H1 (cell line): ENCODE measurements at regions not wholly inside any gene's neighbourhood (a gene's known extent, or its start where the extent isn't known, plus 50 kb on each side); places are given as distances from the start of the nearest gene placed in this dataset.

Source experiments
- CTCF ChIA-PET: fragments of 300-600 bp; sonication (Branson Sonifier 250); formaldehyde crosslinking; loops from one replicate; lab custom pipeline; 2021; ENCODE audit not compliant: partially characterized antibody; lab: Charles Lee
- POLR2A ChIA-PET: fragments of 300-600 bp; sonication (Branson Sonifier 250); formaldehyde crosslinking; loops from one replicate; lab custom pipeline; 2021; ENCODE audit warnings: inconsistent platforms; ENCODE audit not compliant: partially characterized antibody; lab: Charles Lee
- DNase-seq, 2 experiments: peaks; one replicate each; pipeline versions ENCODE4 v3.0.0 to v3.0.0-alpha.2; 2010 to 2022; ENCODE audit warnings: low spot score in 2 of 2, low read depth in 1 of 2, mixed read lengths in 1 of 2
- FAIRE-seq: peaks from 2 replicates; lab custom pipeline; 2011; peaks lifted over from hg19 to GRCh38; lab: Jason Lieb, UNC
- H2AFZ ChIP-seq: 2 replicates; pipeline ENCODE4 v1.8.1; 2012; ENCODE audit warnings: low read length, inconsistent platforms
- H2AK5ac ChIP-seq: 2 replicates; pipeline ENCODE4 v1.6.1; 2013; ENCODE audit warnings: low read depth, low read length
- H2BK120ac ChIP-seq: replicated peaks from 2 replicates; pipeline ENCODE3; 2013; ENCODE audit warnings: low read depth, low read length, inconsistent platforms
- H2BK12ac ChIP-seq: 2 replicates; pipeline ENCODE4 v1.6.1; 2013; ENCODE audit warnings: low read depth, low read length
- H2BK15ac ChIP-seq: 2 replicates; pipeline ENCODE4 v1.6.1; 2013; ENCODE audit warnings: low read length
- H2BK20ac ChIP-seq: 2 replicates; pipeline ENCODE4 v1.6.1; 2013; ENCODE audit warnings: low read length
- H2BK5ac ChIP-seq: 2 replicates; pipeline ENCODE4 v1.6.1; 2013; ENCODE audit warnings: low read depth, low read length
- H3K14ac ChIP-seq: 2 replicates; pipeline ENCODE4 v1.6.1; 2013; ENCODE audit warnings: inconsistent platforms; ENCODE audit not compliant: insufficient read length
- H3K18ac ChIP-seq: 2 replicates; pipeline ENCODE4 v1.6.1; 2013; ENCODE audit warnings: low read length; ENCODE audit errors: extremely low read depth
- H3K23ac ChIP-seq: 2 replicates; pipeline ENCODE4 v1.6.1; 2013; ENCODE audit warnings: inconsistent platforms; ENCODE audit not compliant: insufficient read length
- H3K23me2 ChIP-seq: 2 replicates; pipeline ENCODE4 v1.6.1; 2013; ENCODE audit warnings: low read depth, low read length
- H3K27ac ChIP-seq: 2 replicates; pipeline ENCODE4 v1.6.1; 2011; ENCODE audit warnings: low read depth, low read length, inconsistent platforms
- H3K27me3 ChIP-seq, 4 experiments: replicated peaks in 1 of 4; 1 replicate in 1 of 4; 2 replicates in 3 of 4; pipeline versions ENCODE4 v1.6.1 to v1.8.1; 2011 to 2013; ENCODE audit warnings: low read length in 3 of 4, mild to moderate bottlenecking in 3 of 4, inconsistent platforms in 2 of 4, mixed read lengths in 2 of 4, moderate library complexity in 1 of 4; ENCODE audit not compliant: control insufficient read depth in 3 of 4, insufficient read depth in 3 of 4; ENCODE audit errors: extremely low read depth in 1 of 4
- H3K36me3 ChIP-seq, 4 experiments: 2 replicates each; pipeline versions ENCODE4 v1.6.1 to v1.8.1; 2011 to 2013; ENCODE audit warnings: mild to moderate bottlenecking in 4 of 4, low read length in 3 of 4, moderate library complexity in 2 of 4, control low read depth in 1 of 4, inconsistent platforms in 1 of 4; ENCODE audit not compliant: insufficient read depth in 4 of 4, control insufficient read depth in 2 of 4
- H3K4ac ChIP-seq: replicated peaks from 2 replicates; pipeline ENCODE3; 2013; ENCODE audit warnings: low read length, low read depth, mixed read lengths, inconsistent platforms; ENCODE audit not compliant: insufficient read length
- H3K4me1 ChIP-seq, 4 experiments: replicated peaks in 1 of 4; 1 replicate in 1 of 4; 2 replicates in 3 of 4; pipeline versions ENCODE4 v1.6.1 to v1.8.1; 2011 to 2013; ENCODE audit warnings: low read length in 3 of 4, inconsistent platforms in 2 of 4, mixed read lengths in 1 of 4; ENCODE audit not compliant: insufficient read depth in 4 of 4, control insufficient read depth in 3 of 4
- H3K4me2 ChIP-seq, 2 experiments: 2 replicates each; pipeline versions ENCODE4 v1.6.1 to v1.8.1; 2011 to 2013; ENCODE audit warnings: low read depth in 2 of 2, low read length in 2 of 2, control low read depth in 1 of 2, inconsistent platforms in 1 of 2, mild to moderate bottlenecking in 1 of 2; ENCODE audit not compliant: insufficient read depth in 1 of 2
- H3K4me3 ChIP-seq, 4 experiments: fragments of 200-600, 300-600 bp in 1 of 4; sonication (generic), shearing (Covaris generic), sonication (Bioruptor Twin) in 1 of 4; 2 replicates each; pipeline versions ENCODE4 v1.5.1 to v1.8.1; 2011 to 2016; ENCODE audit warnings: low read length in 4 of 4, low read depth in 3 of 4, control low read depth in 2 of 4, inconsistent platforms in 2 of 4, mild to moderate bottlenecking in 2 of 4, mixed read lengths in 1 of 4, moderate library complexity in 1 of 4; ENCODE audit not compliant: insufficient read depth in 2 of 4; ENCODE audit errors: extremely low read depth in 1 of 4
- H3K56ac ChIP-seq: replicated peaks from 2 replicates; pipeline ENCODE3; 2013; ENCODE audit warnings: low read depth, mild to moderate bottlenecking, mixed read lengths, low read length, inconsistent platforms; ENCODE audit not compliant: insufficient read length
- H3K79me1 ChIP-seq: 2 replicates; pipeline ENCODE4 v1.6.1; 2013; ENCODE audit warnings: low read depth, low read length, control low read depth
- H3K79me2 ChIP-seq, 2 experiments: 2 replicates each; pipeline versions ENCODE4 v1.6.1 to v1.8.1; 2012 to 2013; ENCODE audit warnings: low read length in 2 of 2, mild to moderate bottlenecking in 2 of 2, inconsistent platforms in 1 of 2; ENCODE audit not compliant: insufficient read depth in 2 of 2, control insufficient read depth in 1 of 2
- H3K9ac ChIP-seq, 4 experiments: replicated peaks in 1 of 4; 1 replicate in 1 of 4; 2 replicates in 3 of 4; pipeline versions ENCODE4 v1.6.1 to v1.8.1; 2011 to 2013; ENCODE audit warnings: low read depth in 3 of 4, low read length in 3 of 4, control low read depth in 2 of 4, mild to moderate bottlenecking in 2 of 4, moderate library complexity in 2 of 4, inconsistent platforms in 1 of 4; ENCODE audit errors: extremely low read depth in 1 of 4
- H3K9me3 ChIP-seq, 2 experiments: 2 replicates each; pipeline versions ENCODE4 v1.6.1 to v1.8.1; 2012 to 2013; ENCODE audit warnings: mild to moderate bottlenecking in 2 of 2, moderate library complexity in 2 of 2, control low read depth in 1 of 2, inconsistent platforms in 1 of 2, low read depth in 1 of 2, low read length in 1 of 2, mixed read lengths in 1 of 2; ENCODE audit not compliant: insufficient read depth in 2 of 2
- H4K20me1 ChIP-seq, 2 experiments: replicated peaks in 1 of 2; 2 replicates each; pipeline versions ENCODE3 to v1.8.1; 2011 to 2013; ENCODE audit warnings: inconsistent platforms in 2 of 2, low read length in 2 of 2, mild to moderate bottlenecking in 1 of 2; ENCODE audit not compliant: insufficient read depth in 2 of 2, control insufficient read depth in 1 of 2
- H4K5ac ChIP-seq: 2 replicates; pipeline ENCODE4 v1.6.1; 2013; ENCODE audit warnings: low read length, low read depth, mixed read lengths, inconsistent platforms; ENCODE audit not compliant: insufficient read length
- H4K8ac ChIP-seq: 2 replicates; pipeline ENCODE4 v1.8.0; 2013; ENCODE audit warnings: mild to moderate bottlenecking, moderate library complexity, low read length, inconsistent platforms; ENCODE audit not compliant: insufficient read depth; ENCODE audit errors: extremely low read depth
- H4K91ac ChIP-seq: replicated peaks from 2 replicates; pipeline ENCODE3; 2013; ENCODE audit warnings: low read length, mixed read lengths, inconsistent platforms; ENCODE audit not compliant: insufficient read length
- CBX5 ChIP-seq: fragments of 300-800, 300-1000 bp; sonication (generic); IDR thresholded peaks from 2 replicates; pipeline ENCODE4 v1.7.1; 2016; ENCODE audit warnings: antibody characterized with exemption, low read length, low read depth
- CREB1 ChIP-seq: IDR thresholded peaks from 2 replicates; pipeline ENCODE4 v1.6.1; 2012; ENCODE audit warnings: inconsistent platforms
- FOSL1 ChIP-seq: IDR thresholded peaks from 2 replicates; pipeline ENCODE4 v1.6.1; 2011; ENCODE audit warnings: mild to moderate bottlenecking, low read depth, low read length, moderate library complexity; ENCODE audit not compliant: insufficient read depth
- RAD21 ChIP-seq, 2 experiments: IDR thresholded peaks in 1 of 2; conservative IDR thresholded peaks in 1 of 2; 2 replicates each; pipeline ENCODE4 v1.6.1; 2011; ENCODE audit warnings: low read depth in 2 of 2, low read length in 2 of 2, improper control_type of control experiment in 1 of 2, inconsistent platforms in 1 of 2, mild to moderate bottlenecking in 1 of 2, moderate library complexity in 1 of 2
- SIN3A ChIP-seq, 2 experiments: IDR thresholded peaks in 1 of 2; conservative IDR thresholded peaks in 1 of 2; 2 replicates each; pipeline ENCODE4 v1.6.1; 2011 to 2012; ENCODE audit warnings: low read length in 2 of 2, improper control_type of control experiment in 1 of 2, low read depth in 1 of 2, mild to moderate bottlenecking in 1 of 2
- WGBS, 2 experiments: shearing (Covaris generic) in 1 of 2; methylation state at CpG; one replicate each; pipeline versions ENCODE4 v1.1.6 to v1.1.7; 2013 to 2015; ENCODE audit warnings: low lambda C conversion rate in 2 of 2, mixed read lengths in 2 of 2, inconsistent platforms in 1 of 2, low coverage in 1 of 2, missing lambda C conversion rate in 1 of 2; ENCODE audit not compliant: insufficient replicate concordance in 2 of 2, insufficient coverage in 1 of 2, insufficient read length in 1 of 2; ENCODE audit errors: extremely low coverage in 1 of 2, missing lambda C conversion rate in 1 of 2; 5-methylcytosine and 5-hydroxymethylcytosine counted together

DNA sequence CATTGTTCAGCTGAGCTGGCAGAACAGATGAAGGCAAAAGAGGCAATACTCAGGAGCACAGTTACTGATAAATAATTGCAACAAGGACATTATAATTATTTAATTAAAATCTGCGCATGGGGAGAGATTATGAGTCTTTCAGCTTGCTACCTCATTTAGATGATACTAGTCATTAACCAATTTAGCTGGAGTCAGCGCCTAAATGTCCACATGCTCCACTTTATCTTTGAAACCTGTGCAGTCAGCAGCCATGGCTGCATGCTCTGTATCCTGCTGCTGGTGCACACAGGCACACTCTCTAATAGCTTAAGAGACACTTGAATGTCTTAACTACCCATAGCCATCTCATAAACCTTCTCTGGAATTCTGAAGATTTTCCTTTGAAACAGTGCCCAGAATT lies 196.8 kb downstream of the PPP1R3A start:
- H2AK5ac ChIP-seq, result no peak overlapping the region
- DNase-seq, result no peak
- no peaks in the 10 kb centered on the region for H3K23me2 ChIP-seq
- no peak overlapping the region for H3K4ac ChIP-seq
- no peak overlapping the region for H3K27ac ChIP-seq
- no peak overlapping the region for H3K4me3 ChIP-seq
- H4K5ac ChIP-seq, result no peak overlapping the region
- H4K20me1 ChIP-seq, result no peaks in the 10 kb centered on the region
- no peak for FAIRE-seq
- H3K14ac ChIP-seq, result no peak overlapping the region
- no peaks in the 10 kb centered on the region for H3K79me1 ChIP-seq
- H2AFZ ChIP-seq, result no peak overlapping the region
- H2BK20ac ChIP-seq, result no peak overlapping the region
- no peak for TF ChIP-seq RAD21 (IDR thresholded peaks at IDR 0.05 in 1 of 2, conservative IDR thresholded peaks at IDR 0.05 in 1 of 2; ENCODE audit: low read depth in 2 of 2, low read length in 2 of 2)
- TF ChIP-seq SIN3A (conservative IDR thresholded peaks at IDR 0.05 in 1 of 2, IDR thresholded peaks at IDR 0.05 in 1 of 2; ENCODE audit: low read depth in 1 of 2, low read length in 2 of 2), result no peak
- TF ChIP-seq FOSL1, result no peak
- TF ChIP-seq CBX5, result no peak
- no peak for TF ChIP-seq CREB1
- no peak overlapping the region for H4K8ac ChIP-seq
- H3K18ac ChIP-seq, result no peak overlapping the region
- no peaks in the 10 kb centered on the region for H3K9me3 ChIP-seq
- no peak overlapping the region for H3K4me2 ChIP-seq
- ChIA-PET CTCF (interaction anchor here (0.6 to 1.7 kb wide), 2 partner anchors 11 to 318 kb away, joined by 3 to 7 read pairs; no protein-coding TSS in a partner anchor), POLR2A (no interaction called here)
- no peak overlapping the region for H3K56ac ChIP-seq
- no peak overlapping the region for H3K23ac ChIP-seq
- no peak overlapping the region for H3K9ac ChIP-seq
- H2BK12ac ChIP-seq, result no peak overlapping the region
- H4K91ac ChIP-seq, result no peak overlapping the region
- H3K27me3 ChIP-seq, result no peaks in the 10 kb centered on the region
- WGBS, 2 experiments, result 97% methylated on average over 2 of the region's 2 CpGs; no CpG with 5 or more reads in 1 of the 2 experiments
- H3K36me3 ChIP-seq, result no peaks in the 10 kb centered on the region
- H3K79me2 ChIP-seq, result no peaks in the 10 kb centered on the region
- no peaks in the 10 kb centered on the region for H3K4me1 ChIP-seq
- no peak overlapping the region for H2BK5ac ChIP-seq
- H2BK15ac ChIP-seq, result no peak overlapping the region
- no peak overlapping the region for H2BK120ac ChIP-seq
